OCI-LY1 (cell line): ENCODE measurements at regions not wholly inside any gene's neighbourhood (a gene's known extent, or its start where the extent isn't known, plus 50 kb on each side); places are given as distances from the start of the nearest gene placed in this dataset.
"Not testable (repeated sequence)": the region's sequence is repeated elsewhere in the genome, so short reads cannot be mapped to it uniquely, and the experiment has no call there.

ENCODE experiments used
- H2AFZ ChIP-seq: fragments of 200-600 bp; sonication (generic), shearing (Covaris generic); 2 replicates; pipeline ENCODE4 v1.6.0; 2014; ENCODE audit warnings: antibody characterized with exemption, mild to moderate bottlenecking, low read length
- H3F3A ChIP-seq: fragments of 200-600 bp; sonication (generic), shearing (Covaris generic); 2 replicates; pipeline ENCODE4 v1.6.0; 2014; ENCODE audit warnings: mild to moderate bottlenecking, antibody characterized with exemption, low read length, moderate library complexity; ENCODE audit not compliant: insufficient read depth
- H3K27ac ChIP-seq: fragments of 200-600 bp; sonication (generic); 2 replicates; pipeline ENCODE4 v1.5.1; 2014; ENCODE audit warnings: low read length, mixed run types, mild to moderate bottlenecking, low read depth; ENCODE audit not compliant: poor library complexity, severe bottlenecking
- H3K27me3 ChIP-seq: fragments of 200-600 bp; sonication (generic); 2 replicates; pipeline ENCODE4 v1.6.0; 2014; ENCODE audit warnings: antibody characterized with exemption, mild to moderate bottlenecking, low read length, moderate library complexity; ENCODE audit not compliant: insufficient read depth
- H3K36me3 ChIP-seq: fragments of 200-600 bp; sonication (generic); 2 replicates; pipeline ENCODE4 v1.6.1; 2014; ENCODE audit warnings: mild to moderate bottlenecking, antibody characterized with exemption, low read length, moderate library complexity, mixed read lengths; ENCODE audit not compliant: insufficient read depth
- H3K4me1 ChIP-seq: fragments of 200-600 bp; sonication (generic); 2 replicates; pipeline ENCODE4 v1.5.1; 2014; ENCODE audit warnings: mild to moderate bottlenecking, low read length, moderate library complexity; ENCODE audit not compliant: insufficient read depth, severe bottlenecking
- H3K4me2 ChIP-seq: fragments of 200-600 bp; sonication (generic), shearing (Covaris generic); 2 replicates; pipeline ENCODE4 v1.6.1; 2014; ENCODE audit warnings: low read length
- H3K4me3 ChIP-seq: fragments of 200-600 bp; sonication (generic); 2 replicates; pipeline ENCODE4 v1.5.1; 2014; ENCODE audit warnings: low read length, low read depth, mild to moderate bottlenecking, mixed read lengths; ENCODE audit not compliant: poor library complexity, severe bottlenecking
- H3K79me2 ChIP-seq: fragments of 200-600 bp; shearing (Covaris generic); 2 replicates; pipeline ENCODE4 v1.6.1; 2016; ENCODE audit warnings: mixed run types, low read length, mixed read lengths; ENCODE audit not compliant: insufficient read depth
- H3K9ac ChIP-seq: fragments of 200-600 bp; sonication (generic), shearing (Covaris generic); 2 replicates; pipeline ENCODE4 v1.6.1; 2014; ENCODE audit warnings: mild to moderate bottlenecking, low read length, mixed read lengths
- H3K9me2 ChIP-seq: fragments of 200-600 bp; sonication (generic), shearing (Covaris generic); 2 replicates; pipeline ENCODE4 v1.6.1; 2014; ENCODE audit warnings: low read depth, mild to moderate bottlenecking, low read length, mixed read lengths
- H3K9me3 ChIP-seq: fragments of 200-600 bp; shearing (Covaris generic); 2 replicates; pipeline ENCODE4 v1.6.1; 2014; ENCODE audit warnings: low read length, mixed read lengths
- H4K20me1 ChIP-seq: fragments of 200-600 bp; sonication (generic), shearing (Covaris generic); 2 replicates; pipeline ENCODE4 v1.6.0; 2016; ENCODE audit warnings: mild to moderate bottlenecking, low read length; ENCODE audit not compliant: insufficient read depth
- CTCF ChIP-seq: fragments of 200-600 bp; sonication (generic), shearing (Covaris generic); IDR thresholded peaks from 2 replicates; pipeline ENCODE4 v1.5.1; 2017; ENCODE audit warnings: mild to moderate bottlenecking, antibody characterized with exemption, low read length, moderate library complexity, mixed read lengths
- EZH2 ChIP-seq: fragments of 200-600 bp; sonication (generic), shearing (Covaris generic); IDR thresholded peaks from 2 replicates; pipeline ENCODE4 v1.8.0; 2017; ENCODE audit warnings: borderline replicate concordance, mixed run types, mild to moderate bottlenecking, antibody characterized with exemption, low read length, moderate library complexity, mixed read lengths

GRCh38 chr7:45434167-45434784 is 139.9 kb upstream of the ADCY1 start:
- Histone ChIP-seq H3K79me2 (no peaks in the 10 kb centered on the region), H3K4me3 (no peak overlapping the region), H4K20me1 (no peaks in the 10 kb centered on the region), H3K36me3 (no peaks in the 10 kb centered on the region), H3K9ac (no peak overlapping the region), H3F3A (no peaks in the 10 kb centered on the region), H2AFZ (no peak overlapping the region), H3K27ac (no peak overlapping the region), H3K9me2 (no peaks in the 10 kb centered on the region), H3K27me3 (0 out of 2 replicates have a peak, but pooled peaks cover 4% of the 10 kb centered on the region), H3K4me2 (no peak overlapping the region), H3K9me3 (no peaks in the 10 kb centered on the region), H3K4me1 (no peaks in the 10 kb centered on the region)
- TF ChIP-seq CTCF (no peak), EZH2 (no peak)

GRCh38 chr7:45435131-45435530 is 139.0 kb upstream of the ADCY1 start:
- no peak overlapping the region for H3K4me2 ChIP-seq
- TF ChIP-seq EZH2: no peak
- no peak for TF ChIP-seq CTCF
- no peaks in the 10 kb centered on the region for H4K20me1 ChIP-seq
- H3K27ac ChIP-seq: no peak overlapping the region
- no peak overlapping the region for H3K4me3 ChIP-seq
- H3K79me2 ChIP-seq: no peaks in the 10 kb centered on the region
- H3K36me3 ChIP-seq: no peaks in the 10 kb centered on the region
- H3K9me2 ChIP-seq: no peaks in the 10 kb centered on the region
- no peak overlapping the region for H2AFZ ChIP-seq
- no peaks in the 10 kb centered on the region for H3K9me3 ChIP-seq
- no peak overlapping the region for H3K9ac ChIP-seq
- 0 out of 2 replicates have a peak, but pooled peaks cover 4% of the 10 kb centered on the region for H3K27me3 ChIP-seq
- H3F3A ChIP-seq: no peaks in the 10 kb centered on the region
- H3K4me1 ChIP-seq: no peaks in the 10 kb centered on the region

GRCh38 chr7:45435846-45436245 is 138.3 kb upstream of the ADCY1 start:
- Histone ChIP-seq H4K20me1 (no peaks in the 10 kb centered on the region), H3K27ac (no peak overlapping the region), H3F3A (no peaks in the 10 kb centered on the region), H3K36me3 (no peaks in the 10 kb centered on the region), H3K4me2 (no peak overlapping the region), H3K9me2 (no peaks in the 10 kb centered on the region), H2AFZ (no peak overlapping the region), H3K79me2 (no peaks in the 10 kb centered on the region), H3K9me3 (no peaks in the 10 kb centered on the region), H3K9ac (no peak overlapping the region), H3K27me3 (0 out of 2 replicates have a peak, but pooled peaks cover 4% of the 10 kb centered on the region), H3K4me3 (no peak overlapping the region), H3K4me1 (no peaks in the 10 kb centered on the region)
- TF ChIP-seq EZH2: no peak
- no peak for TF ChIP-seq CTCF

- not testable (repeated sequence) for H3K4me3 ChIP-seq, H3K9ac ChIP-seq, H4K20me1 ChIP-seq, H3K27me3 ChIP-seq, H3K79me2 ChIP-seq, H3K4me1 ChIP-seq, H3K9me3 ChIP-seq, H3K4me2 ChIP-seq, H3K27ac ChIP-seq, H3K9me2 ChIP-seq, H2AFZ ChIP-seq, H3F3A ChIP-seq, H3K36me3 ChIP-seq
Measured at GRCh38 chr7:45440776-45441175, 133.4 kb upstream of the ADCY1 start.
